ENCODE measurements at regions not wholly inside any gene's neighbourhood (a gene's known extent, or its start where the extent isn't known, plus 50 kb on each side); places are given as distances from the start of the nearest gene placed in this dataset.

DNA sequence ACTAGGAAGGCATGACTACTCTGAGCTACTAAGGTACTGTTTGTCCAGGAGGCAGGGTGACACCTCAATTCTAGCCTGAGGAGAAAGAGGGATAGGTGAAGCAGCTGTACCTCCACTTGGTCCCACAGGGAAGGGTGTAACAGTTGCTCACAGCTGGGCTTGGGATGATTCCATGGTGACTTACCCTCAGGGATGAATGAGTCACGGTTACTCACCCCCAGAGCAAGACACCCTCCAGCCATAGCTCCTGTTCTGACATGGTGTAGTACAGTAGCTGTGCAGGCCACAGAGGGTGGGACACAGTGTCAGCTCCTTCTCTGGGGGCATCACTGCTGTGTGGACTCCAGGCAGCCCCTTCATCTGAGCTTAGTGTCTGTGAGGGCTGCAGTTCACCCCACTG lies 868.6 kb upstream of the SEMA6D start:
- TF ChIP-seq, protein P1, sequence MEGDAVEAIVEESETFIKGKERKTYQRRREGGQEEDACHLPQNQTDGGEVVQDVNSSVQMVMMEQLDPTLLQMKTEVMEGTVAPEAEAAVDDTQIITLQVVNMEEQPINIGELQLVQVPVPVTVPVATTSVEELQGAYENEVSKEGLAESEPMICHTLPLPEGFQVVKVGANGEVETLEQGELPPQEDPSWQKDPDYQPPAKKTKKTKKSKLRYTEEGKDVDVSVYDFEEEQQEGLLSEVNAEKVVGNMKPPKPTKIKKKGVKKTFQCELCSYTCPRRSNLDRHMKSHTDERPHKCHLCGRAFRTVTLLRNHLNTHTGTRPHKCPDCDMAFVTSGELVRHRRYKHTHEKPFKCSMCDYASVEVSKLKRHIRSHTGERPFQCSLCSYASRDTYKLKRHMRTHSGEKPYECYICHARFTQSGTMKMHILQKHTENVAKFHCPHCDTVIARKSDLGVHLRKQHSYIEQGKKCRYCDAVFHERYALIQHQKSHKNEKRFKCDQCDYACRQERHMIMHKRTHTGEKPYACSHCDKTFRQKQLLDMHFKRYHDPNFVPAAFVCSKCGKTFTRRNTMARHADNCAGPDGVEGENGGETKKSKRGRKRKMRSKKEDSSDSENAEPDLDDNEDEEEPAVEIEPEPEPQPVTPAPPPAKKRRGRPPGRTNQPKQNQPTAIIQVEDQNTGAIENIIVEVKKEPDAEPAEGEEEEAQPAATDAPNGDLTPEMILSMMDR (IDR thresholded peaks at IDR 0.05), result no peak
- Mint-ChIP-seq H3K4me1 (no peaks in the 10 kb centered on the region), H3K36me3 (ENCODE audit: low read depth) (peaks cover 4% of the 10 kb centered on the region), H3K27me3 (ENCODE audit: low read depth, poor library complexity) (no peaks in the 10 kb centered on the region), H3K27ac (no peak overlapping the region), H3K4me3 (no peak overlapping the region), H3K9me3 (peaks cover 19% of the 10 kb centered on the region)
- DNase-seq, result no peak

DNA sequence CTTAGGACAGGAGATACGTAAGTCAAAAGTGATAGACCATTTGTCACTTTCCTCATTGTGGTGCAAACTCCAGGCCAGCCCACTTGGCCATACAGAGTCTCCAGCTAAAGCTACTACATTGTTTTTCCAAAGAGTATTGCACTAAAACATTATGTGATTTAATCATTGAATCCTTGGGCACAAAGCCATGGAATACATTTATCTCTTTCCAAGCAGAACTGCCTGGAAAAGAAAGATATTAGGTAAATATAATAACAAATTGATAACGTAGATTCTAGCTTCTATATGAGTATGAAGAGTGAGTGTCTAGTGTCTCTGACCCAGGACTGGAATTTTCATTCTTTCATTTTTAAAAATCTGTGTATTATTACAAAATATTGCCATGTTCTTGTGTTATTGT lies 863.7 kb upstream of the SEMA6D start:
- TF ChIP-seq, protein P1 (IDR thresholded peaks at IDR 0.05), result no peak
- Mint-ChIP-seq H3K9me3 (no peaks in the 10 kb centered on the region), H3K4me1 (peaks cover 15% of the 10 kb centered on the region), H3K4me3 (no peak overlapping the region), H3K27me3 (ENCODE audit: low read depth, poor library complexity) (no peaks in the 10 kb centered on the region), H3K36me3 (ENCODE audit: low read depth) (no peaks in the 10 kb centered on the region), H3K27ac (no peak overlapping the region)
- no peak for DNase-seq

DNA sequence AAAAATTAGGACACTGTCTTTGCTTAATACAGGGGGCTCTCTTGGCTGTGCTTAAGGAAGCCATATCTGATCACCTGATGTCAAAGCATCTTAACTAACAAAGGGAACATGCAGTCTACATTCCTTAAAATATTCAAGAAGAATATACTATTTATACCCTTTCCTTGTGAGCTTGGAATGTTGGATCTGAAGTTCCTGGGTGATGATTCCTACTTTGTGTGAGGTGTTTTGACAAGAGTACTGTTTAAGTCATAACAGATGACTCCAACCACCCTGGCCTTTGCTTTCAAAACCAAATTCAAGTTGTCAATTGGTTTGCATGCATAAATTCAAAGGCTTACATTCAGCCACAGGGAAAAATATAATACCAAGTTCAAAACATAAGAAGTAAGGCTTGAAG lies 862.7 kb upstream of the SEMA6D start:
- Mint-ChIP-seq H3K36me3 (ENCODE audit: low read depth) (no peaks in the 10 kb centered on the region), H3K9me3 (no peaks in the 10 kb centered on the region), H3K4me3 (no peak overlapping the region), H3K27ac (no peak overlapping the region), H3K4me1 (peaks cover 15% of the 10 kb centered on the region), H3K27me3 (ENCODE audit: low read depth, poor library complexity) (no peaks in the 10 kb centered on the region)
- TF ChIP-seq, protein P1 (IDR thresholded peaks at IDR 0.05), result no peak
- no peak for DNase-seq

DNA sequence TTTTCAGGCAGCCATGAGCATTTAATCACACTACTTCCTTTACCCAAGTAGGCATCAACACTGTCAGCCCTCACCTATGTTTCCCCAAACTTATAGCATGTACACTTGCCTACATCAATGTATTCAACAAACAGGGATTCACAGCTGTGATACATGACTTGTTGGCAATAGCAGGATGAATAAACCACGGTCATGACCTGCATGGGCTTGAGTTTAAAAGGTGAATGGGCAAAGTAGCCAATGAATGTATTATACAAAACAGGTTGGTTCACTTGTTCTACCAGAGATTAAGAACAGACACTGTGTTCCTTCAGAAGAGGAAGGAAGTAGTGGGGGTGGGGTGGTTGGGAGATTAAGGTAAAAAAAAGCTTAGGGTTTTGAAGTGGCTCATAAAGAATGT lies 861.9 kb upstream of the SEMA6D start:
- no peak for DNase-seq
- no peak overlapping the region for H3K27ac Mint-ChIP-seq
- H3K4me3 Mint-ChIP-seq, result no peak overlapping the region
- TF ChIP-seq, protein P1 (IDR thresholded peaks at IDR 0.05), result no peak
- no peaks in the 10 kb centered on the region for H3K36me3 Mint-ChIP-seq (ENCODE audit: low read depth)
- no peaks in the 10 kb centered on the region for H3K9me3 Mint-ChIP-seq
- no peaks in the 10 kb centered on the region for H3K27me3 Mint-ChIP-seq (ENCODE audit: low read depth, poor library complexity)
- peaks cover 15% of the 10 kb centered on the region for H3K4me1 Mint-ChIP-seq

DNA sequence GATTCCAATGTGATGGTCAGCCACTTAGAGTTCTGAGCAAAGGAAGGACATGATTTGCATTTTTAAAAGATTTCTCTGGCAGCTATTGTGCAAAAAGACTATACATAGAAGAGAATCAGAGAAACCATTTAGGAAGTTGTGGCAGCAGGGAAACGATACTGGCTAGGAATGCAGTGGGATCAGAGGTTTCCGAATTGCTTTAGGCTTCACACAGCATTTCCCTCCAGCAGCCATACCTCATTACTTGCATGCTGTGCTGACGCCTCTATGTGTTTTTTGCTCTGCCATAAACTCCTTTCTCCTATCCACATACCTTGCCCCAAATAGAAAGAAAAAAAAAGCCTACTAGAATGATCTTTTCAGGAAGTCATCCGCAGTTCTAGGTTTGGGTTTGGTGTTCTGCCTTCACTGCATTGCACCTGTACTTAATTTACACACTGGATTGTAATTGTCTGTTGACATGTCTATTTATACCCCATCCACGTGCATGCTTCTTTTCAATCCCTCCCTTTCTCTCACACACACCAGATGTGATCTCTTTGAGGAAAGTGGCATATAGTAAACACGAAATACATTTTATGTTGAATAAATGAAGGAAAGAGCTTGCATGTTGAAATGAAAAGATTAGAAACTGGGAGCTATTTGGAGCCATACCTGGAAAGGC lies 860.3 kb upstream of the SEMA6D start:
- Mint-ChIP-seq H3K9me3 (no peaks in the 10 kb centered on the region), H3K4me1 (peaks cover 15% of the 10 kb centered on the region), H3K36me3 (ENCODE audit: low read depth) (no peaks in the 10 kb centered on the region), H3K27ac (no peak overlapping the region), H3K4me3 (no peak overlapping the region), H3K27me3 (ENCODE audit: low read depth, poor library complexity) (no peaks in the 10 kb centered on the region)
- no peak for DNase-seq
- TF ChIP-seq, protein P1 (IDR thresholded peaks at IDR 0.05), result no peak

DNA sequence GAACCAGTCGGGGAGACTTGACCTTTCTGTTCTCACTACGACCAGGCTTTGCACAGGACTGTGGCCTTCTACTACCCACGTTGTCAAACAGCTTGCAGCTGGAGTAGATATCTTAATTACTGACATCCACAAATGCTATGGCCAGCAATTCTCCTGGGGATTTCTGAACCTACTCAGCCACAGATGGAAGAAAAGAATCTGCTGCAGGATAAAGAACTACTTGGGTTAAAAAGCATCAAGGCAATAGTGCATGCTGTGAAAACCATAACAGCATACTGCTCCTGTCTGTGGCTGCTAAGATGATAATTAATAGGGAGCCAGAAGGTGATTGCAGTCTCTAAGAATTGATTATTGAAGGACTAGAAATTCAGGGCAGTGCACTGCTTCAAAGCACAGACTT lies 859.2 kb upstream of the SEMA6D start:
- no peak overlapping the region for H3K4me3 Mint-ChIP-seq
- no peak overlapping the region for H3K27ac Mint-ChIP-seq
- no peak for DNase-seq
- no peaks in the 10 kb centered on the region for H3K27me3 Mint-ChIP-seq (ENCODE audit: low read depth, poor library complexity)
- peaks cover 15% of the 10 kb centered on the region for H3K4me1 Mint-ChIP-seq
- TF ChIP-seq, protein P1 (IDR thresholded peaks at IDR 0.05), result no peak
- H3K36me3 Mint-ChIP-seq (ENCODE audit: low read depth), result no peaks in the 10 kb centered on the region
- H3K9me3 Mint-ChIP-seq, result no peaks in the 10 kb centered on the region

Data from nephron progenitor cell (in vitro differentiated cells).